GM10266 (cell line): ENCODE measurements at regions not wholly inside any gene's neighbourhood (a gene's known extent, or its start where the extent isn't known, plus 50 kb on each side); places are given as distances from the start of the nearest gene placed in this dataset.
"Not testable (repeated sequence)": the region's sequence is repeated elsewhere in the genome, so short reads cannot be mapped to it uniquely, and the experiment has no call there.

Experiments
- DNase-seq: peaks from one replicate; pipeline ENCODE4 v3.0.0; 2012; ENCODE audit errors: extremely low spot score
- TF ChIP-seq, protein P1 (sequence below): IDR thresholded peaks from 2 replicates; pipeline ENCODE4 v1.5.1; 2012; ENCODE audit warnings: mild to moderate bottlenecking, low read depth; ENCODE audit not compliant: control insufficient read depth, insufficient read depth; ENCODE audit errors: missing control alignments

DNA sequence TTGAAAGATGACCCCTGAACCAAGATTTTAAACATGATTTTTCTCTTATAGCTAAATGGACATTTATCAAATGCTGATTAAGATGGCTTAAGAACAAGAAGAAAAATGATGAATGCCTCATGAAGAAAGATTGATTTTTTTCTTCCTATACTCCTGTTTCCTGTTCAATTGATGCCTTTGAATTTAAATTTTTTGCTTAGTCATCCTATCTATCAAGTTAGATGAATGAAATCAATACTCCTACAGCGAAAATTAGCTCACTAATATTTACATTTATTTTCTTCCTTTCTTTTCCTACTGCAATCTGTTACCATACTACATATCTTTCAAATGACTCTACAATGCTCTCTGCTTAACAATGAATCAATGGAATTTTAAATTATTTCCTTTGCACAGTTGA lies 773.6 kb upstream of the DIAPH2 start:
- DNase-seq, result no peak
- TF ChIP-seq, protein P1, sequence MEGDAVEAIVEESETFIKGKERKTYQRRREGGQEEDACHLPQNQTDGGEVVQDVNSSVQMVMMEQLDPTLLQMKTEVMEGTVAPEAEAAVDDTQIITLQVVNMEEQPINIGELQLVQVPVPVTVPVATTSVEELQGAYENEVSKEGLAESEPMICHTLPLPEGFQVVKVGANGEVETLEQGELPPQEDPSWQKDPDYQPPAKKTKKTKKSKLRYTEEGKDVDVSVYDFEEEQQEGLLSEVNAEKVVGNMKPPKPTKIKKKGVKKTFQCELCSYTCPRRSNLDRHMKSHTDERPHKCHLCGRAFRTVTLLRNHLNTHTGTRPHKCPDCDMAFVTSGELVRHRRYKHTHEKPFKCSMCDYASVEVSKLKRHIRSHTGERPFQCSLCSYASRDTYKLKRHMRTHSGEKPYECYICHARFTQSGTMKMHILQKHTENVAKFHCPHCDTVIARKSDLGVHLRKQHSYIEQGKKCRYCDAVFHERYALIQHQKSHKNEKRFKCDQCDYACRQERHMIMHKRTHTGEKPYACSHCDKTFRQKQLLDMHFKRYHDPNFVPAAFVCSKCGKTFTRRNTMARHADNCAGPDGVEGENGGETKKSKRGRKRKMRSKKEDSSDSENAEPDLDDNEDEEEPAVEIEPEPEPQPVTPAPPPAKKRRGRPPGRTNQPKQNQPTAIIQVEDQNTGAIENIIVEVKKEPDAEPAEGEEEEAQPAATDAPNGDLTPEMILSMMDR, result no peak

DNA sequence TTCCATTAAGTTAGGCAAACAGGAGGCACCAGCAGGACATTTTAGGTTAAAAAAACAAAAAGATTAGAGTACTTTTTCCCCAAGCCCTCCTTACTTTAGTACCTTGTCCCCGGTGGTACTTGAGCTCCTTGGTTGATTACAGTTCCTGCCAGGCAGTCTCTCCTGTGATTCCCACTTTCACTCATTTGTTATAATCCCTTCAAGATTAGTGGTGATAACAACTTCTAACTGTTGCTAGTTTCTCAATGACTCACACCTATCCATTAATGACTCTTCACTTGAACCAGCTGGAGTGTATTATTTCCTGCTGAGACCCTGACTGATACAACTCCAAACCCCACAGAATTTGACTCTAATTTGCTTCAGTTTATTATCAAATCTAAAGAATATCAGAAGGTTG lies 765.0 kb upstream of the DIAPH2 start:
- TF ChIP-seq, protein P1, result no peak
- DNase-seq, result no peak

DNA sequence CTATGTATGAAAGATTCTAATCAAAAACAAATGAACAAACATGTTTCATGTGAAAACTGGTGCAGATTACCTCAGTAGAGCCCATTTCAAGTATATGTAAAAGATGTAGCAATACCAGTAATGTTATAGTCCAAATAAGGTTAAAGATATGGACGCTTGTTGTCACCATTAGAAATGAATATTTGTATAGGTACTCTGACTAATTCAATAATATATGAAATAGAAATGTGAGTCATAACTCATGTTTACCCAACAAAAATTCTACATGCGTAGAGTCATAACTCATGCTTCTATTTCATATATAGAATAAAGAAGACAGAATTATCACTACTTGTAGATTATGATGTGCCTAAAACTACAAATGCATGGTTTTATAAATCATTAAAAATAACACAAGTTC lies 739.1 kb upstream of the DIAPH2 start:
- no peak for DNase-seq
- TF ChIP-seq, protein P1, result no peak

DNA sequence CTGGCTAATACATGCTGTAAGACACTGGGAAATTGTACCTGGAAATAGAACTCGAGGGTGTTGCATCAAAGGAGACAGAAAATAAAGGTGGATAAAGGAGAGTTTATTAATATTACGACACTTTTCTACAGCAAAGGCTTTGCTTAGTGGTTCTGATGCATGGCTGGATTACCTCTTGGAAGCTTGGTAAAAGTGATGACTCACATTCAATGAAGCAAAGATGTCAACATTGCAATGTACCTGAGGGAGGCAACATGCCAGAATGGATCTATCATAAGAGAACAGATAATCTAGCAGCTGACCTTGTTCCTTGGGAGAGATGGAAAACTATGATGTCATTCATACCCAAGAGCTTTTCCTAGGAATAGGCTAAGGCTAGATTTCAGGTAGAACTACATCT lies 735.1 kb upstream of the DIAPH2 start:
- TF ChIP-seq, protein P1, result no peak
- no peak for DNase-seq

DNA sequence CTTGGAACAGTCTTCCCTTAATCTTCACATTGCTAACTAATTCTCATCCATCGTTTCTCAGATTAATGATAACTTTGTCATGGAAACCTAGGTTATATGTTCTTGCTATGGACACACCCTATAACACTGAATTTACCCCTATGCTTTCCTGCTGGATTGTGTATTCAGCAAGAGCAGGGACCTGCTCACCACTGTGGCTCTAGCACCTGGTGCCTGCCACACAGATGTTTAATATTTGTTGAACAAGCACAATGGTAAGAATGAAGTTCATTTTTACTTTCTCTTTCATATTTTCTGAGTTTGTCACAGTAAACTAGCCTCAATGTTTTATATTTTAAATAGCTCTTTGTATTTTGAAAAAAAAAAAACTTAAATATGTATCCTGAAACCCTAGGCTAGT lies 734.0 kb upstream of the DIAPH2 start:
- TF ChIP-seq, protein P1, result no peak
- DNase-seq, result no peak

DNA sequence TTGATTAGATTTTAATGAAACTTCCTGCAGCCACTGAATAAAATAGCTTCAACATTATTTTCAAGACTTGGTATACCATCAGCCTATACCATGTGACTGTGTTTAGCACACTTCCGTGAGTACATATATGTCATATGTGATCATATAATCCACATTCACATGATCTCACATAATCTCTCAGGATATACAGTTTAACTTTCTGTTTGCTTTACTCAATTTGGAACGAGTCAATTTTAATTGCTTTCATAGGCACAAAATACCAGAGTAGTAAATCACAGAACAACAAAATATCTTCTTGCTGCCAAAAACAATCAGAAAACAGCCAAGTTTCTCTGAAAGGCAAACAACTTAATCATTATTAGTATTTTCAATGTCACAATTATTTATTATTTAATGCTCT lies 731.1 kb upstream of the DIAPH2 start:
- TF ChIP-seq, protein P1, result no peak
- DNase-seq, result no peak

DNA sequence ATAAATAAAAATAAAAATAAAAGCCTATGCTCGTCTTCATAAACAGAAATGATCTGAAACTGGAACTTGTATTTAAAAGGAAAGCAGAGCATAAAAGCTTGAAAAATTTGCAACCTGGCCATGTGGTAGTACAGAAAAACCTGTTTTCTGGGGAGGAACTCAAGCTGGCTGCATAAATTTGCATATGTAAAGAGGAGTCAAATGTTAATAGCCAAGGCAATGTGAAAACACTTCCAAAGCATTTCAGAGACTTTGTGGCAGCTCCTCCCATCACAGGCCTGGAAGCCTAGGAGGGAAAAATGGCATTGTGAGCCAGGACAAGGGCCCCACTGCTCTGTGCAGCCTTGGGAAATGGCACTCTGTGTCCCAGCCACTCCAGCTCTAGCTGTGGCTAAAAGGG lies 727.9 kb upstream of the DIAPH2 start:
- TF ChIP-seq, protein P1, result no peak
- DNase-seq, result no peak

DNA sequence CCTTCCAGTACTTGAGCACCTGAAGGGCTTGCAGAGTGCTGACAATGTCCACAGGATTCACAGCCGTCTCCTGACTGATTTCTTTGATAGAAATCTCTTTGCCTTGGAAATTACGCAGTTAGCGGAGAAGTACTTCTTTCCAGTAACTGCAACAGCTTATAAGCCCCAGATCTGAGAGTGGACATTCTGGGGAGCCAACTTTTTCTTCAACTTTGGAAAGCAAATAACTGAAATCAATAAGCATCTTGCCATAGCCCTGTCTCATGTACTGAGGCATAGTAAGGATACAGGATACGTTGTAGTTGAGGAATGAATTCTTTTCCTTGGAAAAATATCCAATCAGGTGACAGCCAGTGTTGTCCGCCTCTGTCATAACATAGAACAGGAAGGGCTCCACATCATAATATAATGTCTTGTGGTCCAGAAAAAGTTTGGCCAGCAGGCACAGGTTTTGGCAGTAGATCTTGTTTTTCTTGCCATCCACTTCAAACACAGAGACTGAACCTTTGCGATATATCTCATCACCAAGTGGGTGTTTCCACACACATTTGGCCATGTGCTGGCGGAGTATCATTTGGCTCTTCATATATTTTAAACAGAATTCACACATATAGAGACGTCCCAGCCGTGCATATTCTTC lies 711.1 kb upstream of the DIAPH2 start:
- not testable (repeated sequence) for DNase-seq
